ENCODE measurements at regions not wholly inside any gene's neighbourhood (a gene's known extent, or its start where the extent isn't known, plus 50 kb on each side); places are given as distances from the start of the nearest gene placed in this dataset.
A peak's percentile ranks its signal among the peaks of the same experiment; 100 is the strongest.

GRCh38 chr17:14604591-14605266, 303.8 kb downstream of the HS3ST3B1 start:
- no TSS peak for BruUV-seq (replicated peaks)
- no peaks in the 10 kb centered on the region for H3K79me2 ChIP-seq (ENCODE audit: control insufficient read depth, insufficient read depth, low read length)
- TF ChIP-seq HMG20B (CRISPR knock-in tag; IDR thresholded peaks at IDR 0.05) (no peak), PKNOX1 (IDR thresholded peaks at IDR 0.05) (0 out of 2 replicates have a peak, but pooled peaks have one; percentile 19), PBX2 (CRISPR knock-in tag; IDR thresholded peaks at IDR 0.05; ENCODE audit: low read depth) (no peak), PBX2 (tag; conservative IDR thresholded peaks at IDR 0.05; ENCODE audit: low read depth) (0 out of 2 replicates have a peak, but pooled peaks have one; percentile 28), MNT (conservative IDR thresholded peaks at IDR 0.05) (no peak), CREM (IDR thresholded peaks at IDR 0.05; ENCODE audit: low read depth) (peak; percentile 55), CCAR2 (IDR thresholded peaks at IDR 0.05; ENCODE audit: low read depth, low read length) (no peak), MEIS2 (IDR thresholded peaks at IDR 0.05; ENCODE audit: partially characterized antibody) (peak; percentile 23), E2F5 (CRISPR knock-in tag; IDR thresholded peaks at IDR 0.05) (no peak), GABPA (tag; conservative IDR thresholded peaks at IDR 0.05; ENCODE audit: low read depth) (peak; percentile 68), IRF2 (CRISPR knock-in tag; IDR thresholded peaks at IDR 0.05) (no peak), FUS (optimal IDR thresholded peaks at IDR 0.05; ENCODE audit: low read depth, low read length) (no peak), ZBTB12 (CRISPR knock-in tag; IDR thresholded peaks at IDR 0.05) (peak; percentile 54; the same call in 1 of the 2 replicates), MAFF (IDR thresholded peaks at IDR 0.05; ENCODE audit: low read length) (no peak)

More at GRCh38 chr17:14604591-14605266, 303.8 kb downstream of the HS3ST3B1 start:
- ChIA-PET POLR2A (interaction anchor here (0.6 kb wide), 1 partner anchor 1376 kb away, joined by 3 read pairs; no protein-coding TSS in a partner anchor), CTCF (ENCODE audit: low intra/inter-chr PET ratio) (no interaction called here)
- Histone ChIP-seq H3K4me3 (no peak overlapping the region), H3K9ac (ENCODE audit: insufficient read depth in 1 of 2, low read depth in 2 of 2, low read length in 2 of 2) (no peak overlapping the region), H3K4me1 (replicated peaks in 1 of 2; ENCODE audit: control insufficient read depth in 2 of 2, insufficient read depth in 2 of 2, low read length in 2 of 2) (no peaks in the 10 kb centered on the region), H3K4me2 (ENCODE audit: insufficient read depth, low read length) (no peak overlapping the region), H3K36me3 (ENCODE audit: control insufficient read depth, insufficient read depth, low read length) (no peaks in the 10 kb centered on the region), H3K27me3 (ENCODE audit: control insufficient read depth in 2 of 2, insufficient read depth in 2 of 2, low read length in 2 of 2) (no peaks in the 10 kb centered on the region), H3K9me1 (ENCODE audit: control insufficient read depth, insufficient read depth, low read length) (no peaks in the 10 kb centered on the region), H3K27ac (ENCODE audit: extremely low read depth, low read depth, low read length) (no peak overlapping the region), H2AFZ (ENCODE audit: low read depth, low read length) (no peak overlapping the region), H4K20me1 (replicated peaks; ENCODE audit: control insufficient read depth, insufficient read depth, low read length) (no peaks in the 10 kb centered on the region), H3K9me3 (replicated peaks; ENCODE audit: control insufficient read depth, insufficient read depth, low read depth, low read length) (no peaks in the 10 kb centered on the region)
- FAIRE-seq, result no peak
- DNase-seq (ENCODE audit: extremely low read depth in 1 of 4, low spot score in 3 of 4), result no peak
- ATAC-seq, result no peak
- WGBS (ENCODE audit: insufficient coverage, low coverage, missing lambda C conversion rate), result 0% methylated on average over 8 of the region's 9 CpGs
- in situ Hi-C loops (cut with MboI), result no loop called here
- intact Hi-C loops (cut with micrococcal nuclease), result no loop called here
